ENCODE measurements at regions not wholly inside any gene's neighbourhood (a gene's known extent, or its start where the extent isn't known, plus 50 kb on each side); places are given as distances from the start of the nearest gene placed in this dataset.

DNA sequence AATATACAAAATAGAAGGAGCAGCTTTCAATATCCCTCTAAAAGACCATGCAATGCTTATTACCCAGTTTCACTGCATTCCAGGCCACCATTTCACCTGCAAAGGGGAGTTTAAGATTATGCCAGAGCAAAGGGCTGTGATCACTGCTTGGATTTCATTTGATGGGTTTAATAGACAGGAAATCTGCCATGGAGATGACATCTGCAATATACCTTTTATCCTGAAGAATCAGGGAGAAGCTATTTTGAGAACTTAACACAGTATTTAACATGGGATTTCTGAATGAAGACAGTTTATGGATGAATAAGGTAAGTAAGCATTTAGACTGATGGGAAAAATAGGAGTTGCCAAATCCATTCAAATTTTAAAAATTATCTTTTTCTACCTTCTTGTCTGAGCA, 303.0 kb upstream of the SLC8A1 start:
- Histone ChIP-seq H3K4me3 (no peak overlapping the region), H3K4me1 (ENCODE audit: low read depth) (no peaks in the 10 kb centered on the region), H3K36me3 (ENCODE audit: low read depth) (no peaks in the 10 kb centered on the region), H3K9me3 (no peaks in the 10 kb centered on the region)
- TF ChIP-seq, protein P1, sequence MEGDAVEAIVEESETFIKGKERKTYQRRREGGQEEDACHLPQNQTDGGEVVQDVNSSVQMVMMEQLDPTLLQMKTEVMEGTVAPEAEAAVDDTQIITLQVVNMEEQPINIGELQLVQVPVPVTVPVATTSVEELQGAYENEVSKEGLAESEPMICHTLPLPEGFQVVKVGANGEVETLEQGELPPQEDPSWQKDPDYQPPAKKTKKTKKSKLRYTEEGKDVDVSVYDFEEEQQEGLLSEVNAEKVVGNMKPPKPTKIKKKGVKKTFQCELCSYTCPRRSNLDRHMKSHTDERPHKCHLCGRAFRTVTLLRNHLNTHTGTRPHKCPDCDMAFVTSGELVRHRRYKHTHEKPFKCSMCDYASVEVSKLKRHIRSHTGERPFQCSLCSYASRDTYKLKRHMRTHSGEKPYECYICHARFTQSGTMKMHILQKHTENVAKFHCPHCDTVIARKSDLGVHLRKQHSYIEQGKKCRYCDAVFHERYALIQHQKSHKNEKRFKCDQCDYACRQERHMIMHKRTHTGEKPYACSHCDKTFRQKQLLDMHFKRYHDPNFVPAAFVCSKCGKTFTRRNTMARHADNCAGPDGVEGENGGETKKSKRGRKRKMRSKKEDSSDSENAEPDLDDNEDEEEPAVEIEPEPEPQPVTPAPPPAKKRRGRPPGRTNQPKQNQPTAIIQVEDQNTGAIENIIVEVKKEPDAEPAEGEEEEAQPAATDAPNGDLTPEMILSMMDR (IDR thresholded peaks at IDR 0.05): no peak
- ATAC-seq (no peak), DNase-seq (no peak)
- intact Hi-C loops (cut with DNase I, micrococcal nuclease): no loop called here

DNA sequence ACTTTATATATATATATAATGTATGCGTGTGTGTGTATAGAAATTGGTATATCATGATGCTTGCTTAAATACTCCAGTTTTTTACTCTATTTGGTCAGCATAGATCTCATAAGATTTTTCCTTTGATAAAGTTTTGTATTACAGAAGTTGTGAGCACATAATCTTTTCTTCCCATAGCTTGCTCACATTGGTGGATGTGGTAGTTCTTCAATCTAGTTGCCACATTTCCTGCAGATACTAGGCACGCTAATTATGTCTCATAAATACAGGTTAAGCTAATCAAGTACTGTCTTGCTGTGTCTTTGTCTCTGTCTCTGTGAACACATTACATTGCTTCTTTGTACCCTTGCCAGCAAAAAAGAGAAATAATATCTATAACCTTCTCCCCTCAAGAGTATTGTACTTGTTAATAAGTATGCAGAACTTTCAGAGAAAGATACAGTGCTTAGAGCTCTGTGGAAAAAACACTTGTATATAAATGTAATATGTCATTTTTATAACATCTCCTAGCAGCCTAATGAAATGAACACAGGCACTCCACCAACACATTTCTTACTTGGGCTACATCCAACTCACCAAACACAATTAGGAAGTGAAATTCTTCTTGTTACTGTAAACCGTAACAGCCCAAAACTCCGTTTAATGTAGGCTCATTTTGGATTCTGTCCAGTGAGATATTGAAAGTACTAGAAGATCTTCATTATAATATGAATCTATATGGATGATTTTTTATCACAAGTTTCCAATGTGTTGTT, 306.7 kb upstream of the SLC8A1 start:
- H3K36me3 ChIP-seq (ENCODE audit: low read depth): no peaks in the 10 kb centered on the region
- no peak overlapping the region for H3K4me3 ChIP-seq
- no peaks in the 10 kb centered on the region for H3K9me3 ChIP-seq
- intact Hi-C loops (cut with DNase I, micrococcal nuclease): no loop called here
- TF ChIP-seq, protein P1 (IDR thresholded peaks at IDR 0.05): no peak
- no peak for DNase-seq
- ATAC-seq: no peak
- H3K4me1 ChIP-seq (ENCODE audit: low read depth): no peaks in the 10 kb centered on the region

DNA sequence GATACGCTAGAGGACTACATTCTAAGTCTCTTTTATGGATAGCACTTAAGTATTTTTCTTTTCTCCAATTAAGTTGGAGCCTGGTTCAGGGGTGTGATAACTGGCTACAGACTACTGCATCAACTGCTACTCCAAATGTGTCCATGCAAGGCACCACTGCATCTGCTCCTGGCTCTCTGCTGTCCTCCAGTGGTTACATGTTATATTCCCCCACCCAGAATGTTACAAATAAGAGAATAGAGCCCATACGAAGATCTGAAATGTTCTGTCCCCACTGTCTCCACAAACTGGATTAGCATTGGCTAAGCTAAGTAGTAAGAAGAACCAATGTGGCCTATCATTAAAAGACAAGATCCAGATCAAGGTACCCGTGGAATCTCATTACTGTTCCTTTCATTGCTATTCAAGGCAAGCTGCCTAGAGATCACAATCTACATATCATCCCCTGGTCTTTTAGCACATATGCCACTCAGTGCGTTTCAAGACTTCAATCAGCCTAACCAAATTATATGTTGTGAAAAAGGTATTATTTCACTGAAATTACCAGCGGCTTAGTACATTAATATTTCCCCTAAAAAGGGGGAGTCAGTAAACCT, 308.3 kb upstream of the SLC8A1 start:
- peak; percentile 24 for ATAC-seq
- H3K4me3 ChIP-seq: no peak overlapping the region
- TF ChIP-seq, protein P1 (IDR thresholded peaks at IDR 0.05): no peak
- peak in 1 of 3 donors; percentile 14 for DNase-seq
- intact Hi-C loops (cut with DNase I, micrococcal nuclease): no loop called here
- H3K4me1 ChIP-seq (ENCODE audit: low read depth): no peaks in the 10 kb centered on the region
- no peaks in the 10 kb centered on the region for H3K9me3 ChIP-seq
- no peaks in the 10 kb centered on the region for H3K36me3 ChIP-seq (ENCODE audit: low read depth)

DNA sequence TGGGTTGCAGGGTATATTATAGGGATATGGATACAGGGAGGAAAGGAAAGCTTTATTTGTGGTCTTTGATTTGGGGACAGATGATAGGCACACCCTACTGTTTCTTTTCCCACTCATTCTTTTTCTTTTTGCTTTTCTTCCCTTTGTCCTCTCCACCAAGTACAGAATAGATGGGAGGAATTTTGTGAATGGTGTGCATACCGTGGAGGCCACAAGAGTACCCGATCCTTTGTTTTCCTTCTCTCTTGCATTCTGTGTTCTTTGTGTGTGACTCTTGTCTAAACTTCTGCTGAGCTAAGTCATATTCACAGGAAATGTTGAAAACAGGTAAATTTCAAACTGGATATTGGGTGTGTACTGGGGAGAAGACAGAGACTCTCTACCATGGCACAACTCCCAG, 321.4 kb upstream of the SLC8A1 start:
- H3K4me1 ChIP-seq (ENCODE audit: low read depth): no peaks in the 10 kb centered on the region
- DNase-seq: no peak
- H3K4me3 ChIP-seq: no peak overlapping the region
- no peaks in the 10 kb centered on the region for H3K9me3 ChIP-seq
- intact Hi-C loops (cut with DNase I, micrococcal nuclease): no loop called here
- no peak for ATAC-seq
- no peaks in the 10 kb centered on the region for H3K36me3 ChIP-seq (ENCODE audit: low read depth)
- TF ChIP-seq, protein P1 (IDR thresholded peaks at IDR 0.05): no peak

DNA sequence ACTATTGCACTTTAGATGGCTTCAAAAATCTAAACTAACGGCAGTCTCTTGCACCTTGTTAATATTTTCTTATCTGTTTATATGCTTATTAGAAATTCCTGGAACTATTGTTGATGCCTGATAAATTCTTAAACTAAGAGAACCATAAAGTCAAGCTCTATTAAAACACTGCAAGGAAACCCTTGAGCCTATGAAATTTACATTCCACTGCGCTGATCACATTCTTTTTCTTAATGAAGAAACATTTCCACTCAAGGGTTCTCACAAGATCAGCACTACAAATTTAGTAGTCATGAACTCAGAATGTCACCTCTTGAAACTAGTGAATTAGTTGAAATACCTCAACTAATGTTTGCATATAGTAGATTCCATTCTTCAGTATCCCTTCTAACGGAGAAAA, 331.8 kb upstream of the SLC8A1 start:
- H3K9me3 ChIP-seq: no peaks in the 10 kb centered on the region

More for the DNA sequence above, 331.8 kb upstream of the SLC8A1 start:
- intact Hi-C loops (cut with DNase I, micrococcal nuclease): no loop called here
- H3K4me1 ChIP-seq (ENCODE audit: low read depth): no peaks in the 10 kb centered on the region
- TF ChIP-seq, protein P1 (IDR thresholded peaks at IDR 0.05): no peak
- DNase-seq: no peak
- no peak overlapping the region for H3K4me3 ChIP-seq
- no peaks in the 10 kb centered on the region for H3K36me3 ChIP-seq (ENCODE audit: low read depth)
- no peak for ATAC-seq
